K562 (cell line): ENCODE measurements at regions not wholly inside any gene's neighbourhood (a gene's known extent, or its start where the extent isn't known, plus 50 kb on each side); places are given as distances from the start of the nearest gene placed in this dataset.

Experiments used
- ATAC-seq: fragments of 200-7000 bp; cut with Tn5 transposase; 3 replicates; pipeline ENCODE4 v1.9.1; 2020; ENCODE audit warnings: moderate library complexity
- BruUV-seq: library from RNA; stranded (reverse); fragments of 400-500 nt; replicated peaks from 2 replicates; lab custom pipeline; 2021; lab: Mats Ljungman, UMichigan
- CTCF ChIA-PET: fragments of 300-600 bp; formaldehyde crosslinking; extraction: SDS; loops from one replicate; lab custom pipeline; 2021; ENCODE audit warnings: low intra/inter-chr PET ratio; lab: Yijun Ruan, JAX
- POLR2A ChIA-PET: fragments of 300-600, 350-650 bp; sonication (Branson Sonifier 250); formaldehyde crosslinking; extraction: SDS; loops from one replicate; lab custom pipeline; 2021; ENCODE audit warnings: antibody characterized with exemption, inconsistent platforms; lab: Yijun Ruan, JAX
- DNase-seq, 4 experiments: peaks; one replicate each; pipeline versions ENCODE4 v3.0.0 to v3.0.0-alpha.2; 2011 to 2018; ENCODE audit warnings: low spot score in 3 of 4, mixed read lengths in 3 of 4; ENCODE audit errors: extremely low read depth in 1 of 4
- FAIRE-seq: peaks from 2 replicates; lab custom pipeline; 2011; peaks lifted over from hg19 to GRCh38; lab: Jason Lieb, UNC
- H2AFZ ChIP-seq: 2 replicates; pipeline ENCODE4 v1.6.0; 2011; ENCODE audit warnings: low read depth, low read length, control low read depth, inconsistent platforms
- H3K27ac ChIP-seq: fragments of 200-600 bp; 3 replicates; pipeline ENCODE4 v1.8.0; 2011; ENCODE audit warnings: low read depth, mild to moderate bottlenecking, control low read depth, inconsistent platforms, low read length, moderate library complexity, mixed read lengths; ENCODE audit errors: extremely low read depth
- H3K27me3 ChIP-seq, 2 experiments: fragments of 300-600 bp in 1 of 2; 2 replicates in 1 of 2; 3 replicates in 1 of 2; pipeline versions ENCODE4 v1.6.0 to v1.8.0; 2011; ENCODE audit warnings: inconsistent platforms in 2 of 2, low read length in 2 of 2, mild to moderate bottlenecking in 1 of 2, mixed read lengths in 1 of 2, moderate library complexity in 1 of 2; ENCODE audit not compliant: control insufficient read depth in 2 of 2, insufficient read depth in 2 of 2
- H3K36me3 ChIP-seq: fragments of 300-600 bp; 3 replicates; pipeline ENCODE4 v1.8.0; 2011; ENCODE audit warnings: mild to moderate bottlenecking, low read length, inconsistent platforms; ENCODE audit not compliant: control insufficient read depth, insufficient read depth
- H3K4me1 ChIP-seq, 2 experiments: fragments of 200-600 bp in 1 of 2; replicated peaks in 1 of 2; 2 replicates in 1 of 2; 3 replicates in 1 of 2; pipeline versions ENCODE4 v1.5.1 to v1.8.0; 2011; ENCODE audit warnings: inconsistent platforms in 2 of 2, low read length in 2 of 2, mild to moderate bottlenecking in 1 of 2, mixed read lengths in 1 of 2, moderate library complexity in 1 of 2; ENCODE audit not compliant: control insufficient read depth in 2 of 2, insufficient read depth in 2 of 2
- H3K4me2 ChIP-seq: 2 replicates; pipeline ENCODE4 v1.6.1; 2011; ENCODE audit warnings: low read length, control low read depth, inconsistent platforms, mixed read lengths; ENCODE audit not compliant: insufficient read depth
- H3K4me3 ChIP-seq: fragments of 200-600 bp; sonication (generic), shearing (Covaris generic); 2 replicates; pipeline ENCODE4 v1.5.1; 2016; ENCODE audit warnings: control low read depth, inconsistent platforms
- H3K79me2 ChIP-seq: fragments of 200-600 bp; 3 replicates; pipeline ENCODE4 v1.8.0; 2011; ENCODE audit warnings: low read length, inconsistent platforms; ENCODE audit not compliant: control insufficient read depth, insufficient read depth
- H3K9ac ChIP-seq, 2 experiments: 2 replicates each; pipeline versions ENCODE4 v1.6.0 to v1.6.1; 2011; ENCODE audit warnings: low read depth in 2 of 2, low read length in 2 of 2, control low read depth in 1 of 2, inconsistent platforms in 1 of 2, mild to moderate bottlenecking in 1 of 2, mixed read lengths in 1 of 2; ENCODE audit not compliant: insufficient read depth in 1 of 2
- H3K9me1 ChIP-seq: one replicate; pipeline ENCODE4 v1.6.0; 2011; ENCODE audit warnings: inconsistent platforms, mild to moderate bottlenecking, low read length, moderate library complexity; ENCODE audit not compliant: control insufficient read depth, insufficient read depth
- H3K9me3 ChIP-seq: replicated peaks from 2 replicates; pipeline ENCODE4 v1.5.1; 2011; ENCODE audit warnings: low read depth, low read length, inconsistent platforms; ENCODE audit not compliant: control insufficient read depth, insufficient read depth
- H4K20me1 ChIP-seq: replicated peaks from 2 replicates; pipeline ENCODE4 v1.6.1; 2011; ENCODE audit warnings: low read length, inconsistent platforms, mixed read lengths; ENCODE audit not compliant: control insufficient read depth, insufficient read depth
- ARNT ChIP-seq, 2 experiments: fragments of 450-650 bp; IDR thresholded peaks; 2 replicates each; pipeline ENCODE4 v1.6.1; 2016; ENCODE audit warnings: mild to moderate bottlenecking in 1 of 2
- HMG20B ChIP-seq: fragments of 250-450 bp; sonication (Bioruptor Pico); IDR thresholded peaks from 2 replicates; pipeline ENCODE4 v1.5.0; 2021; ENCODE audit warnings: mild to moderate bottlenecking
- SMAD3 ChIP-seq: fragments of 450-650 bp; formaldehyde crosslinking; conservative IDR thresholded peaks from 2 replicates; pipeline ENCODE4 v1.4.0; 2020; ENCODE audit warnings: mild to moderate bottlenecking
- STAT5B ChIP-seq: fragments of 250-450 bp; sonication (Bioruptor Pico); IDR thresholded peaks from 2 replicates; pipeline ENCODE4 v1.8.0; 2021; ENCODE audit warnings: mild to moderate bottlenecking, inconsistent platforms
- ZNF57 ChIP-seq: fragments of 450-650 bp; formaldehyde crosslinking; IDR thresholded peaks from 2 replicates; pipeline ENCODE4 v1.4.0; 2020; ENCODE audit warnings: mild to moderate bottlenecking, moderate library complexity
- ZNF717 ChIP-seq: fragments of 250-450 bp; sonication (Bioruptor Pico); IDR thresholded peaks from 2 replicates; pipeline ENCODE4 v1.5.0; 2021
- WGBS: fragments of 100-300 bp; shearing (Covaris generic); methylation state at CpG from one replicate; pipeline ENCODE4 v1.1.6; 2016; ENCODE audit warnings: low coverage, mixed read lengths; ENCODE audit not compliant: insufficient coverage; ENCODE audit errors: missing lambda C conversion rate; 5-methylcytosine and 5-hydroxymethylcytosine counted together
- in situ Hi-C: fragments of 300-500 bp; cut with MboI; formaldehyde crosslinking; loops from 4 replicates; pipeline ENCODE4 v1.15.0; 2018; ENCODE audit warnings: inconsistent platforms, mixed read lengths
- intact Hi-C: fragments of 100-400 bp; cut with micrococcal nuclease; formaldehyde crosslinking; loops from 2 replicates; pipeline ENCODE4 v1.14.2; 2022
- TF ChIP-seq, protein P1 (sequence below): sonication (generic); formaldehyde crosslinking; IDR thresholded peaks from 2 replicates; pipeline ENCODE4 v1.8.1; 2023; ENCODE audit warnings: mild to moderate bottlenecking, missing genetic modification reagents

DNA sequence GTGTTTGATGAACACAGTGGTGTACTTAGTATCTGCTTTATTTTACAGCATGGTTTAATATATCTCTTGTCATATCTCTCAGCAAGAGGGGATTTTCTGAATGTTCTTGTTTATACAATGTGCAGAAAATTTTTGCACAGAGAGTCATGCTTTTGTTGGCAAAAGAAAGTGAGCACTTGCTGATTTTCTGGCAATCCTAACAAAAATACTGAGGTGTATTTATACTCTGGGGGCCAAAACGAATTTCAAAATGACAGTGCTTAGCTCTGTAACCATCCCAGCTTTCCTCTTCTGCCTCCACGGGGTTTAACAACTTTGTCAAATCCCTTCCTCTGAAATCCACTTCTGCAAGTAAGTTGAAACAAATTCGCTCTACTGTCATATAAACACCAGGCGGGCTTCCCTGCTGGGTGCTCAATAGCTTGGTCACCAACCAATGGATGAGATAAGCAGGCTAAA is 169.2 kb downstream of the NOC3L start:
- CTCF ChIA-PET, result no interaction called here
- Histone ChIP-seq H3K4me3 (no peak overlapping the region), H4K20me1 (no peaks in the 10 kb centered on the region), H3K27ac (no peak overlapping the region), H3K9me1 (no peaks in the 10 kb centered on the region), H3K79me2 (no peaks in the 10 kb centered on the region), H2AFZ (no peak overlapping the region), H3K36me3 (no peaks in the 10 kb centered on the region), H3K4me2 (no peak overlapping the region), H3K4me1 (no peaks in the 10 kb centered on the region), H3K27me3 (no peaks in the 10 kb centered on the region), H3K9me3 (no peaks in the 10 kb centered on the region), H3K9ac (no peak overlapping the region)
- FAIRE-seq (no peak), DNase-seq (no peak), ATAC-seq (no peak)
- WGBS, result 0% methylated on average over 4 of the region's 4 CpGs
- in situ Hi-C loops (no loop called here), intact Hi-C loops (no loop called here)
- no peak for TF ChIP-seq SMAD3 (CRISPR knock-in tag)
- no TSS peak for BruUV-seq
- POLR2A ChIA-PET, result interaction anchor here (0.9 kb wide), 1 partner anchor 17 kb away, joined by 3 read pairs; no protein-coding TSS in a partner anchor

DNA sequence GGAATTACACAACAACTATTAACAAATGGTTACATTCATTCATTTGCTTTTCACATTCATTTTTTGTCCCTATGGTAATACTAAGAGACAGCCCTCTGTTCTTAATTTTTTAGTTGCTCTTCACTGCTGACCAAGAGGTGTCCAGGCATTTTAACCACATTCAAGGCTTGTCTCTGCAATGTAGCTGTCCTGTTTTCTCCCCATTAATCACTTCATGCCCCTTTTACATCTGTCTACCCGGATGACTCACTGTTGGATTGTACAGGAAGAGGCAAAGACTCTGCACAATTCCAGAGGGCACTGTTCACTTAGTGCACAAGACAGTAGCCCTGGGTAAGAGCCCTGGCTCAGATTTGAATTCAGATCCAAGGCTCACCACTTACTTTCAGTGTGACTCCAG is 168.5 kb downstream of the NOC3L start:
- WGBS, result 9% methylated on average over 1 of the region's 1 CpG
- ATAC-seq, result no peak
- no peaks in the 10 kb centered on the region for H4K20me1 ChIP-seq
- no peak for DNase-seq
- no peaks in the 10 kb centered on the region for H3K4me1 ChIP-seq
- BruUV-seq, result no TSS peak
- no peaks in the 10 kb centered on the region for H3K27me3 ChIP-seq
- no peak overlapping the region for H3K4me2 ChIP-seq
- no peak for FAIRE-seq
- CTCF ChIA-PET, result no interaction called here
- H3K9me1 ChIP-seq, result no peaks in the 10 kb centered on the region
- POLR2A ChIA-PET, result interaction anchor here (0.9 kb wide), 1 partner anchor 18 kb away, joined by 3 read pairs; no protein-coding TSS in a partner anchor
- H3K9ac ChIP-seq, result no peak overlapping the region
- no peaks in the 10 kb centered on the region for H3K36me3 ChIP-seq
- no peak overlapping the region for H3K4me3 ChIP-seq
- H3K27ac ChIP-seq, result no peak overlapping the region
- H3K79me2 ChIP-seq, result no peaks in the 10 kb centered on the region
- TF ChIP-seq ARNT (IDR thresholded peaks at IDR 0.05), result no peak
- no peak for TF ChIP-seq ZNF717
- no peak for TF ChIP-seq STAT5B (CRISPR knock-in tag)
- TF ChIP-seq, protein P1, sequence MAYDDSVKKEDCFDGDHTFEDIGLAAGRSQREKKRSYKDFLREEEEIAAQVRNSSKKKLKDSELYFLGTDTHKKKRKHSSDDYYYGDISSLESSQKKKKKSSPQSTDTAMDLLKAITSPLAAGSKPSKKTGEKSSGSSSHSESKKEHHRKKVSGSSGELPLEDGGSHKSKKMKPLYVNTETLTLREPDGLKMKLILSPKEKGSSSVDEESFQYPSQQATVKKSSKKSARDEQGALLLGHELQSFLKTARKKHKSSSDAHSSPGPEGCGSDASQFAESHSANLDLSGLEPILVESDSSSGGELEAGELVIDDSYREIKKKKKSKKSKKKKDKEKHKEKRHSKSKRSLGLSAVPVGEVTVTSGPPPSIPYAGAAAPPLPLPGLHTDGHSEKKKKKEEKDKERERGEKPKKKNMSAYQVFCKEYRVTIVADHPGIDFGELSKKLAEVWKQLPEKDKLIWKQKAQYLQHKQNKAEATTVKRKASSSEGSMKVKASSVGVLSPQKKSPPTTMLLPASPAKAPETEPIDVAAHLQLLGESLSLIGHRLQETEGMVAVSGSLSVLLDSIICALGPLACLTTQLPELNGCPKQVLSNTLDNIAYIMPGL (CRISPR knock-in tag), result no peak
- TF ChIP-seq ZNF57 (CRISPR knock-in tag), result no peak
- no peak for TF ChIP-seq HMG20B (CRISPR knock-in tag)
- no peak overlapping the region for H2AFZ ChIP-seq
- intact Hi-C loops, result no loop called here
- in situ Hi-C loops, result no loop called here
- H3K9me3 ChIP-seq, result no peaks in the 10 kb centered on the region
